ENCODE measurements at regions not wholly inside any gene's neighbourhood (a gene's known extent, or its start where the extent isn't known, plus 50 kb on each side); places are given as distances from the start of the nearest gene placed in this dataset.

GRCh38 chr2:57465967-57466366 is 580.6 kb upstream of the VRK2 start:
- no peak overlapping the region for H3K4ac ChIP-seq (ENCODE audit: low read depth, low read length)
- DNase-seq = no peak
- H3K14ac ChIP-seq (ENCODE audit: insufficient read depth, low read length) = no peak overlapping the region
- no peaks in the 10 kb centered on the region for H4K20me1 ChIP-seq (ENCODE audit: control insufficient read depth, insufficient read depth, insufficient read length)
- no CpG with 5 or more reads among the region's 2 CpGs for WGBS (ENCODE audit: extremely low coverage, insufficient read length, low lambda C conversion rate)
- Mint-ChIP-seq H3K4me1 (no peaks in the 10 kb centered on the region), H3K27ac (no peak overlapping the region), H3K4me3 (no peak overlapping the region), H3K9me3 (peaks cover 0 to 2% of the 10 kb centered on the region in 2 experiments; a peak in 1 of 5 replicates), H3K36me3 (ENCODE audit: insufficient read depth in 1 of 3, low read depth in 3 of 3) (no peaks in the 10 kb centered on the region), H3K27me3 (ENCODE audit: low read depth) (no peaks in the 10 kb centered on the region)
- no peak overlapping the region for H4K8ac ChIP-seq (replicated peaks; ENCODE audit: insufficient read length, low read depth, low read length)
- H3K9me3 ChIP-seq (ENCODE audit: control insufficient read depth, low read depth, low read length) = no peaks in the 10 kb centered on the region
- H3K4me1 ChIP-seq (ENCODE audit: insufficient read depth, low read length) = no peaks in the 10 kb centered on the region
- H3K27ac ChIP-seq (ENCODE audit: insufficient read length, low read depth, low read length) = no peak overlapping the region
- TF ChIP-seq CTCF (conservative IDR thresholded peaks at IDR 0.05) = no peak
- H3K18ac ChIP-seq (ENCODE audit: insufficient read length, low read depth, low read length) = no peak overlapping the region
- no peak overlapping the region for H3K56ac ChIP-seq (ENCODE audit: insufficient read length, low read depth, low read length)
- H2AFZ ChIP-seq (ENCODE audit: low read length) = no peak overlapping the region
- no peak overlapping the region for H3K4me2 ChIP-seq (ENCODE audit: insufficient read depth, insufficient read length, low read length)
- no peak overlapping the region for H3K9ac ChIP-seq (ENCODE audit: extremely low read depth, insufficient read length, low read length)
- no peaks in the 10 kb centered on the region for H3K79me2 ChIP-seq (ENCODE audit: insufficient read depth, low read length)
- H2BK12ac ChIP-seq (ENCODE audit: insufficient read length, low read depth, low read length) = no peak overlapping the region
- H3K27me3 ChIP-seq (ENCODE audit: insufficient read depth, low read length) = no peaks in the 10 kb centered on the region
- no peaks in the 10 kb centered on the region for H3K23me2 ChIP-seq (ENCODE audit: insufficient read length, low read depth, low read length, poor library complexity, severe bottlenecking)
- H3K79me1 ChIP-seq (ENCODE audit: insufficient read depth, low read depth, low read length, poor library complexity, severe bottlenecking) = no peaks in the 10 kb centered on the region
- H3K23ac ChIP-seq (ENCODE audit: insufficient read length, low read depth, low read length) = no peak overlapping the region
- H4K5ac ChIP-seq (ENCODE audit: insufficient read length, low read depth, low read length) = no peak overlapping the region
- H2BK120ac ChIP-seq (ENCODE audit: low read depth, low read length, poor library complexity, severe bottlenecking) = no peak overlapping the region
- H3T11ph ChIP-seq (ENCODE audit: low read length) = no peak overlapping the region
- H2BK20ac ChIP-seq (ENCODE audit: low read depth, low read length, poor library complexity, severe bottlenecking) = no peak overlapping the region
- H4K91ac ChIP-seq (ENCODE audit: insufficient read length, low read depth, low read length) = no peak overlapping the region
- H2AK5ac ChIP-seq (ENCODE audit: insufficient read length, low read length) = no peak overlapping the region
- no peak overlapping the region for H2BK15ac ChIP-seq (ENCODE audit: low read depth, low read length)
- no peak overlapping the region for H2BK5ac ChIP-seq (ENCODE audit: insufficient read length, low read length)

All from H9 (cell line).